ENCODE measurements at regions not wholly inside any gene's neighbourhood (a gene's known extent, or its start where the extent isn't known, plus 50 kb on each side); places are given as distances from the start of the nearest gene placed in this dataset.
"Not testable (repeated sequence)": the region's sequence is repeated elsewhere in the genome, so short reads cannot be mapped to it uniquely, and the experiment has no call there.

GRCh38 chr10:23630885-23631284, 192.0 kb downstream of the OTUD1 start:
- Histone ChIP-seq H3K4me1 (ENCODE audit: low read length) (no peaks in the 10 kb centered on the region), H3K9me2 (replicated peaks; ENCODE audit: insufficient read depth, low read length) (no peaks in the 10 kb centered on the region), H3K9me3 (ENCODE audit: low read length) (peaks cover 7% of the 10 kb centered on the region), H2AFZ (ENCODE audit: low read length) (no peak overlapping the region), H3K36me3 (ENCODE audit: insufficient read depth, low read length) (no peaks in the 10 kb centered on the region), H3K4me3 (ENCODE audit: low read length) (no peak overlapping the region), H3K79me2 (ENCODE audit: low read length) (no peaks in the 10 kb centered on the region), H3K27me3 (ENCODE audit: low read length) (no peaks in the 10 kb centered on the region), H3K4me2 (ENCODE audit: low read depth, low read length, poor library complexity, severe bottlenecking) (no peak overlapping the region), H3K9ac (ENCODE audit: low read length) (no peak overlapping the region), H3K27ac (ENCODE audit: low read length) (no peak overlapping the region), H4K20me1 (ENCODE audit: insufficient read depth, low read depth, low read length) (no peaks in the 10 kb centered on the region)
- no peak for DNase-seq

DNA sequence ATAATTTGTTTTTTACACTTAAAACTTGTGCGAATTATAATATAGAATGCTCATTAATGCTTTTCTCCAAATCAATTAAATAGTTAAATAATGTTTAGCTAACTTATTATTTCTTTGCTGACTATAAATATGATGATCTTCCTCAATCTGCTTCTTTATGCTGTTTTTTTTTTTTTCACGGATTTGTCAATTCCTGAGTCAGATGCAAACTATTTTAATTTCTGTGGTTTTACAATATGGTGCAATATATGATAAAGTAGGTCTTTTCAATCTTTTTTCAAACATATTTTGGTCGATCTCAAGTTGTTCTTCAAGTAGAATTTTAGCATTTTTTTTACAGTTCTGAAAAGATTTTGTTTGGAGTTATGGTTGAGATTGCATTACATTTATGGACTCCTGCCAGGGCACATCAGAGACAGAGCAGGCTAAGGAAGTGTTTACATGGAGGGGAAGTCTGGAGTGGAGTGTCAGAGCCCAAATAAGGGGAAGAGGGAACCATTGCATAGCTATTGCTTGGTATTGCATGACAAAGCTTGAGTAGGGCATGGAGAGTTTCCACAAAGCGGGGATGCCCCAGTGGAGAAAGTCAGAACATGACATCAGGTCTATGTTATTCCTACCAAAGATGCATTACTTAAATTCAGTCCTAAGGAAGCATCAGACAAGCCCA, 204.4 kb downstream of the OTUD1 start:
- DNase-seq, result no peak
- no peak overlapping the region for H3K9ac ChIP-seq (ENCODE audit: low read length)
- H3K9me2 ChIP-seq (replicated peaks; ENCODE audit: insufficient read depth, low read length), result no peaks in the 10 kb centered on the region

GRCh38 chr10:23648618-23649017, 209.7 kb downstream of the OTUD1 start:
- Histone ChIP-seq H3K4me1 (ENCODE audit: low read length) (no peaks in the 10 kb centered on the region), H3K9me2 (replicated peaks; ENCODE audit: insufficient read depth, low read length) (no peaks in the 10 kb centered on the region), H3K4me3 (ENCODE audit: low read length) (no peak overlapping the region), H3K36me3 (ENCODE audit: insufficient read depth, low read length) (no peaks in the 10 kb centered on the region), H4K20me1 (ENCODE audit: insufficient read depth, low read depth, low read length) (no peaks in the 10 kb centered on the region), H3K4me2 (ENCODE audit: low read depth, low read length, poor library complexity, severe bottlenecking) (no peak overlapping the region), H3K9me3 (ENCODE audit: low read length) (peaks cover 10% of the 10 kb centered on the region), H3K27ac (ENCODE audit: low read length) (no peak overlapping the region), H3K27me3 (ENCODE audit: low read length) (no peaks in the 10 kb centered on the region), H3K9ac (ENCODE audit: low read length) (no peak overlapping the region), H3K79me2 (ENCODE audit: low read length) (no peaks in the 10 kb centered on the region), H2AFZ (ENCODE audit: low read length) (no peak overlapping the region)
- DNase-seq, result no peak

More for the DNA sequence above, 204.4 kb downstream of the OTUD1 start:
- no peak overlapping the region for H3K4me2 ChIP-seq (ENCODE audit: low read depth, low read length, poor library complexity, severe bottlenecking)
- no peak overlapping the region for H3K27ac ChIP-seq (ENCODE audit: low read length)
- no peaks in the 10 kb centered on the region for H3K4me1 ChIP-seq (ENCODE audit: low read length)
- H4K20me1 ChIP-seq (ENCODE audit: insufficient read depth, low read depth, low read length), result no peaks in the 10 kb centered on the region
- H3K9me3 ChIP-seq (ENCODE audit: low read length), result peaks cover 3% of the 10 kb centered on the region
- no peaks in the 10 kb centered on the region for H3K27me3 ChIP-seq (ENCODE audit: low read length)
- H3K4me3 ChIP-seq (ENCODE audit: low read length), result no peak overlapping the region
- H3K36me3 ChIP-seq (ENCODE audit: insufficient read depth, low read length), result no peaks in the 10 kb centered on the region
- no peak overlapping the region for H2AFZ ChIP-seq (ENCODE audit: low read length)
- H3K79me2 ChIP-seq (ENCODE audit: low read length), result no peaks in the 10 kb centered on the region

DNA sequence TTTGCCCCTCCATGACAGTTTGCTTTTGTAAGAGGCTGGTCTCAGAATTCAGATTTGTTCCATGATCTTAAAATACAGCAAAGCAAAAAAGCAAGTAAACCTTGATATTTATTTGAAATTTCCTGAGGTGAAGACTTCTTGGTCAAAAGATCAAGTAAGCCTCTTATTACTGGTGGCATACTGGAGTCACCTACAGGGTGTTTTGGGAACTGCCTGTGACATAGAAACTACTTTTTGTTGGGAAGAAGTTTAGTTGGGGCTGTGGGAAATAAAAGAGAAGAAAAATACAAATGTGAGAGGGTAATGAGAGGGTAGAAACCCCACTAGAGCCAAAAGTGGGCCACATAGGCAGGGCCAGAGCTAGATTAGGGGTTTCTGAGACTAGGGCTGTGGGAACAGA, 217.9 kb downstream of the OTUD1 start:
- H3K27me3 ChIP-seq (ENCODE audit: low read length), result no peaks in the 10 kb centered on the region
- no peaks in the 10 kb centered on the region for H3K79me2 ChIP-seq (ENCODE audit: low read length)
- H3K9me3 ChIP-seq (ENCODE audit: low read length), result peaks cover 36% of the 10 kb centered on the region
- DNase-seq, result no peak
- no peak overlapping the region for H3K27ac ChIP-seq (ENCODE audit: low read length)
- H3K4me1 ChIP-seq (ENCODE audit: low read length), result no peaks in the 10 kb centered on the region
- no peaks in the 10 kb centered on the region for H3K36me3 ChIP-seq (ENCODE audit: insufficient read depth, low read length)
- no peaks in the 10 kb centered on the region for H4K20me1 ChIP-seq (ENCODE audit: insufficient read depth, low read depth, low read length)
- no peak overlapping the region for H2AFZ ChIP-seq (ENCODE audit: low read length)
- H3K4me3 ChIP-seq (ENCODE audit: low read length), result no peak overlapping the region
- H3K9me2 ChIP-seq (replicated peaks; ENCODE audit: insufficient read depth, low read length), result no peaks in the 10 kb centered on the region
- no peak overlapping the region for H3K4me2 ChIP-seq (ENCODE audit: low read depth, low read length, poor library complexity, severe bottlenecking)
- H3K9ac ChIP-seq (ENCODE audit: low read length), result no peak overlapping the region

DNA sequence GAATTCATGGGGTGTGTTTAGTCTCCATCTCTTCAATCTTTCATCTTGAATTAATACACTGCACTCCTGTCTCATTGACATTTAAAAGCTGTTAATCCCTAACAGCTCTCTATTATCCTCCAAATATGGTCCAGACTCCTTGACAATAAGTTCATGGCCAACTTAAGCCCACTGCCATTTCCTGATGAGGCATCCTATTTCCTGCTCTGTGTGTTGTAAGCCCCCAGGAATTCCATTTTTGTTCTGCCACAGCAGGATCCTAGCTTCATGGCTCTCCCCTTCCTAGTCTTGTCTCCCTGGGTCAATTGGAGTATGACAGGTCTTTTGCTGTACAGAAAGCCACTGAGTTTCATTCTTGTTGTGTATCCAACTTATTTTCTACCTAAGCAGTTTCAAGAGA, 218.8 kb downstream of the OTUD1 start:
- Histone ChIP-seq H3K27me3 (ENCODE audit: low read length) (no peaks in the 10 kb centered on the region), H3K27ac (ENCODE audit: low read length) (no peak overlapping the region), H3K4me2 (ENCODE audit: low read depth, low read length, poor library complexity, severe bottlenecking) (no peak overlapping the region), H3K4me1 (ENCODE audit: low read length) (no peaks in the 10 kb centered on the region), H3K9ac (ENCODE audit: low read length) (no peak overlapping the region), H3K36me3 (ENCODE audit: insufficient read depth, low read length) (no peaks in the 10 kb centered on the region), H3K79me2 (ENCODE audit: low read length) (no peaks in the 10 kb centered on the region), H3K9me3 (ENCODE audit: low read length) (peaks cover 29% of the 10 kb centered on the region), H3K4me3 (ENCODE audit: low read length) (no peak overlapping the region), H2AFZ (ENCODE audit: low read length) (no peak overlapping the region), H4K20me1 (ENCODE audit: insufficient read depth, low read depth, low read length) (no peaks in the 10 kb centered on the region), H3K9me2 (replicated peaks; ENCODE audit: insufficient read depth, low read length) (no peaks in the 10 kb centered on the region)
- no peak for DNase-seq

GRCh38 chr10:23671866-23672265, 233.0 kb downstream of the OTUD1 start:
- not testable (repeated sequence) for H3K36me3 ChIP-seq (ENCODE audit: insufficient read depth, low read length); H4K20me1 ChIP-seq (ENCODE audit: insufficient read depth, low read depth, low read length); DNase-seq; H3K9me2 ChIP-seq (replicated peaks; ENCODE audit: insufficient read depth, low read length); H3K4me1 ChIP-seq (ENCODE audit: low read length); H3K4me2 ChIP-seq (ENCODE audit: low read depth, low read length, poor library complexity, severe bottlenecking); H3K4me3 ChIP-seq (ENCODE audit: low read length); H3K27me3 ChIP-seq (ENCODE audit: low read length); H2AFZ ChIP-seq (ENCODE audit: low read length); H3K27ac ChIP-seq (ENCODE audit: low read length); H3K79me2 ChIP-seq (ENCODE audit: low read length); H3K9ac ChIP-seq (ENCODE audit: low read length)
- H3K9me3 ChIP-seq (ENCODE audit: low read length), result peaks cover 11% of the 10 kb centered on the region

GRCh38 chr10:23675585-23675984, 236.7 kb downstream of the OTUD1 start:
- no peak overlapping the region for H3K9ac ChIP-seq (ENCODE audit: low read length)
- H3K4me3 ChIP-seq (ENCODE audit: low read length), result no peak overlapping the region
- H3K36me3 ChIP-seq (ENCODE audit: insufficient read depth, low read length), result no peaks in the 10 kb centered on the region
- peaks cover 18% of the 10 kb centered on the region for H3K9me3 ChIP-seq (ENCODE audit: low read length)
- H3K27me3 ChIP-seq (ENCODE audit: low read length), result no peaks in the 10 kb centered on the region
- H2AFZ ChIP-seq (ENCODE audit: low read length), result no peak overlapping the region
- no peaks in the 10 kb centered on the region for H3K9me2 ChIP-seq (replicated peaks; ENCODE audit: insufficient read depth, low read length)
- no peak overlapping the region for H3K27ac ChIP-seq (ENCODE audit: low read length)
- H3K79me2 ChIP-seq (ENCODE audit: low read length), result no peaks in the 10 kb centered on the region
- H4K20me1 ChIP-seq (ENCODE audit: insufficient read depth, low read depth, low read length), result no peaks in the 10 kb centered on the region
- H3K4me1 ChIP-seq (ENCODE audit: low read length), result no peaks in the 10 kb centered on the region
- H3K4me2 ChIP-seq (ENCODE audit: low read depth, low read length, poor library complexity, severe bottlenecking), result no peak overlapping the region
- DNase-seq, result no peak

DNA sequence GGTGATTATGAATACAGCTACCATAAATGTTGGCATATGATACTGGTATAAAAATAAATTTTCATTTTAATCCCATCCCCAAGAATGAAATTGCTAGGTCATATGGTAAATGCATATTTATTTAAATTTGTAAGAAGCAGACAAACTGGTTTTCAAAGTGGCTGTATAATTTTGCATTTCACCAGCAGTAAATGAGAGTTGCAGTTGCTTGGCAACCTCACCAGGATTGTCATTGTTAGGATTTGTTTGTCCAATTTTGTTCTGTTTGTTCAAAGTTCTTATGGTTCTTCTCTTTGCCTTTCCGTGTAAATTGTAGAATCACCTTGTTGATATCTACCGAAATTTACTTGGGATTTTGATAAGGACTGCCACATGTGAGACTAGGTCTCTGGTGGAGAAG, 237.4 kb downstream of the OTUD1 start:
- H3K9me3 ChIP-seq (ENCODE audit: low read length), result peaks cover 18% of the 10 kb centered on the region
- H3K9ac ChIP-seq (ENCODE audit: low read length), result no peak overlapping the region
- no peak overlapping the region for H3K4me3 ChIP-seq (ENCODE audit: low read length)
- H3K27ac ChIP-seq (ENCODE audit: low read length), result no peak overlapping the region
- no peaks in the 10 kb centered on the region for H3K4me1 ChIP-seq (ENCODE audit: low read length)
- H4K20me1 ChIP-seq (ENCODE audit: insufficient read depth, low read depth, low read length), result no peaks in the 10 kb centered on the region
- H3K79me2 ChIP-seq (ENCODE audit: low read length), result no peaks in the 10 kb centered on the region
- no peaks in the 10 kb centered on the region for H3K27me3 ChIP-seq (ENCODE audit: low read length)
- H2AFZ ChIP-seq (ENCODE audit: low read length), result no peak overlapping the region
- no peak overlapping the region for H3K4me2 ChIP-seq (ENCODE audit: low read depth, low read length, poor library complexity, severe bottlenecking)
- no peaks in the 10 kb centered on the region for H3K9me2 ChIP-seq (replicated peaks; ENCODE audit: insufficient read depth, low read length)
- DNase-seq, result no peak
- no peaks in the 10 kb centered on the region for H3K36me3 ChIP-seq (ENCODE audit: insufficient read depth, low read length)

All from Karpas-422 (cell line).